ENCODE measurements at regions not wholly inside any gene's neighbourhood (a gene's known extent, or its start where the extent isn't known, plus 50 kb on each side); places are given as distances from the start of the nearest gene placed in this dataset.

DNA sequence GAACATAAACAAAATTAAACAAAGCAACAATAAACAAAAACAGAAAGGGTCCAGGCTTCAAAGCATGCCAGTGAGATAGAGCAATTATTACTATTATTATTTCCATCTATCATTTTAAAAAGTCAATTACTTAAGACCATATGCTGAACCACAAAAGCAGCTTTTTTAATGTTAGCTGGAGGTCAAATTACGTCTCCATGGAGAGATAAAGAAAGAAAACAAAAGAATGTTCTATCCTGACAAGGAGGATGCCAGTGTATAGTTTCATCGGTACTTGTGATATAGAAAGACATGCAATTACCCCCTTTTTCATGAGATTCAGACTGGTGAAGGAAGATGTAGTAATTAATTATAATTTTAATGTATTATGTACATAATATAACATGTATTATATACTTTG lies 81.6 kb upstream of the DCN start:
- Histone ChIP-seq H3K9ac (no peak overlapping the region), H3K27me3 (ENCODE audit: insufficient read depth, low read depth) (no peaks in the 10 kb centered on the region), H3K4me3 (IDR thresholded peaks at IDR 0.05; ENCODE audit: insufficient read depth, low read depth, low read length) (no peak overlapping the region), H3K36me3 (ENCODE audit: insufficient read depth) (no peaks in the 10 kb centered on the region), H2AFZ (ENCODE audit: low read depth) (no peak overlapping the region), H3K4me1 (ENCODE audit: low read depth, poor library complexity, severe bottlenecking) (no peaks in the 10 kb centered on the region), H3K79me2 (ENCODE audit: insufficient read depth, low read depth) (no peaks in the 10 kb centered on the region), H3K4me2 (no peak overlapping the region), H3K27ac (no peak overlapping the region), H4K20me1 (ENCODE audit: insufficient read depth) (no peaks in the 10 kb centered on the region)
- TF ChIP-seq, protein P1, sequence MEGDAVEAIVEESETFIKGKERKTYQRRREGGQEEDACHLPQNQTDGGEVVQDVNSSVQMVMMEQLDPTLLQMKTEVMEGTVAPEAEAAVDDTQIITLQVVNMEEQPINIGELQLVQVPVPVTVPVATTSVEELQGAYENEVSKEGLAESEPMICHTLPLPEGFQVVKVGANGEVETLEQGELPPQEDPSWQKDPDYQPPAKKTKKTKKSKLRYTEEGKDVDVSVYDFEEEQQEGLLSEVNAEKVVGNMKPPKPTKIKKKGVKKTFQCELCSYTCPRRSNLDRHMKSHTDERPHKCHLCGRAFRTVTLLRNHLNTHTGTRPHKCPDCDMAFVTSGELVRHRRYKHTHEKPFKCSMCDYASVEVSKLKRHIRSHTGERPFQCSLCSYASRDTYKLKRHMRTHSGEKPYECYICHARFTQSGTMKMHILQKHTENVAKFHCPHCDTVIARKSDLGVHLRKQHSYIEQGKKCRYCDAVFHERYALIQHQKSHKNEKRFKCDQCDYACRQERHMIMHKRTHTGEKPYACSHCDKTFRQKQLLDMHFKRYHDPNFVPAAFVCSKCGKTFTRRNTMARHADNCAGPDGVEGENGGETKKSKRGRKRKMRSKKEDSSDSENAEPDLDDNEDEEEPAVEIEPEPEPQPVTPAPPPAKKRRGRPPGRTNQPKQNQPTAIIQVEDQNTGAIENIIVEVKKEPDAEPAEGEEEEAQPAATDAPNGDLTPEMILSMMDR (conservative IDR thresholded peaks at IDR 0.05; ENCODE audit: low read depth, low read length) = no peak

DNA sequence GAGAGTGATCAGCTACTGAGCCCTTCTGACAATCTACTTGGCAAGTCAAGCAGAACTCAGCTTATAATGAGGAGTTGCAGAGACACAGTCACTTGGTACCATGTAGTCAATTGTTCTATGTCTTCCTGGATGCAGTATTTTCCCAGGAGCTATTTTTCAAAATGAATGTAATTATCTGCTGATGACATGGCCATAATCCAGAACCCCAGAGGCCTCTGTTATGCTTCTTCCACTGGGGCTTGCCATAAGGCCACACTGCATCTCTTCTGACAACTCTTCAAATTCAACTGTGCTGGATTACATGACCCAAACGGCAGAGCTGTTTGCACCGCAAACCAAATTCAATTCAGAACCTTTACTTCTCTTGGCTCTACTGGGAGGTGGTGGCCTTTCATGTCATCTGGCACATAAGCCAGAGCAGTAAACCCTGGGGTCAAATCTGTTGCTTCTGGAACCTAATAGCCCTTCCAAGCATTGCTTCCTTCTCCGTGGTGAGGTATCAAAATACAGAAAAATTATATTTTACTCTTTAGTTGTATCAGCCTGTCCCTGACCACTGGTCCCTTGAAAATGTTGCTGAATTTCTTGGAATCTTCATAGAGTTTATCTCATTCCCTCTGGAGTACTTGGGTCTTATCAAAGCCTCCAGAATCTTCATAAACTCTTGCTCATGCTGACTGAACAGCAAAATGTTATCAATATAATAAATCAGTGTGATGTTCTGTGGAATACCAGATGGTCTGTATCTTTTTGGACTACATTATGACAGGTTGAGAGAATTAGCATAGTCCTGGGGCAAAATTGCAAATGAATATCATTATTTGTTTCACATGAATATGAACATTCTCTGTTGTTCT lies 79.4 kb upstream of the DCN start:
- no peak overlapping the region for H3K27ac ChIP-seq
- no peak overlapping the region for H3K4me2 ChIP-seq
- H2AFZ ChIP-seq (ENCODE audit: low read depth) = no peak overlapping the region
- H3K27me3 ChIP-seq (ENCODE audit: insufficient read depth, low read depth) = no peaks in the 10 kb centered on the region
- TF ChIP-seq, protein P1 (conservative IDR thresholded peaks at IDR 0.05; ENCODE audit: low read depth, low read length) = no peak
- H3K4me1 ChIP-seq (ENCODE audit: low read depth, poor library complexity, severe bottlenecking) = no peaks in the 10 kb centered on the region
- no peak overlapping the region for H3K4me3 ChIP-seq (IDR thresholded peaks at IDR 0.05; ENCODE audit: insufficient read depth, low read depth, low read length)
- H3K9ac ChIP-seq = no peak overlapping the region
- no peaks in the 10 kb centered on the region for H3K79me2 ChIP-seq (ENCODE audit: insufficient read depth, low read depth)
- no peaks in the 10 kb centered on the region for H4K20me1 ChIP-seq (ENCODE audit: insufficient read depth)
- H3K36me3 ChIP-seq (ENCODE audit: insufficient read depth) = no peaks in the 10 kb centered on the region

DNA sequence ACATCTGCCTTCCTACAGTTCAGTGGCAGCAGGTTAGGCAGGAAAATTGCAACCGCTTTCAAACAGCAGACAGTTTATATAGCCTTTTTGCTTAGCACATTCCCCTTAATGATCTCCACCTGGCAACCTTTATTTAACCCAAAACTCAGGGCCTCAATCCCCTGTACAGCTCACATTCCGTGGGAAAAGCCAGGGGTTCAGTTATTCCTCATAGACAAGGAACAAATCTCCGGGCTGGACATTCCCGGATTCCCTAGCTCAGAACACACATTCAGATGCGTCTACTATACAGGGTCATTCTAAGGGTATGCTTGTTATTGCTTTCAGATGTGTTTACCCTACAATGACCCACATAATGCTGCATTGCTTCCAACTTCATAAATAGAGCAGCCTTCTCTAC lies 73.8 kb upstream of the DCN start:
- Histone ChIP-seq H3K4me2 (no peak overlapping the region), H3K9ac (no peak overlapping the region), H3K4me1 (ENCODE audit: low read depth, poor library complexity, severe bottlenecking) (no peaks in the 10 kb centered on the region), H3K27ac (no peak overlapping the region), H3K4me3 (IDR thresholded peaks at IDR 0.05; ENCODE audit: insufficient read depth, low read depth, low read length) (no peak overlapping the region), H3K27me3 (ENCODE audit: insufficient read depth, low read depth) (no peaks in the 10 kb centered on the region), H3K36me3 (ENCODE audit: insufficient read depth) (no peaks in the 10 kb centered on the region), H3K79me2 (ENCODE audit: insufficient read depth, low read depth) (no peaks in the 10 kb centered on the region), H4K20me1 (ENCODE audit: insufficient read depth) (no peaks in the 10 kb centered on the region), H2AFZ (ENCODE audit: low read depth) (no peak overlapping the region)
- TF ChIP-seq, protein P1 (conservative IDR thresholded peaks at IDR 0.05; ENCODE audit: low read depth, low read length) = no peak

DNA sequence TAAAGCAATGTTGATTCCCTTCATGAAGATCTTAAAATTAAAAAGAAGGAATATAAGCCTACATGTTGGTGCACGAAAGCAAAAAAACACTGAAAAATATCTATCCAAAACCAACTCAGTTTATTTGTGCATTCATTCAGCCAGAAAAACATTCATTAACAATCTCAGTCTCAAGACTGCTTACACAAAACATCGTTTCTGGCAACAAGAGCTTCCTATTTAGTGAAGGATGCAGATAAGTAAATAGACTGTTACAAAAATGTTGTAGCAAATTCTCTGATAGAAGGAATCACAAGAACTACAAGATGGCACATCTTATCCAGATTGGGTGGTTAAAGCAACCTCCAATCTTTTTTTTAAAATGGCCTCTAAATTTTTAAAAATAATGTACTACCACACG lies 69.7 kb upstream of the DCN start:
- Histone ChIP-seq H3K27me3 (ENCODE audit: insufficient read depth, low read depth) (no peaks in the 10 kb centered on the region), H3K27ac (no peak overlapping the region), H2AFZ (ENCODE audit: low read depth) (no peak overlapping the region), H3K79me2 (ENCODE audit: insufficient read depth, low read depth) (no peaks in the 10 kb centered on the region), H4K20me1 (ENCODE audit: insufficient read depth) (no peaks in the 10 kb centered on the region), H3K9ac (no peak overlapping the region), H3K4me1 (ENCODE audit: low read depth, poor library complexity, severe bottlenecking) (no peaks in the 10 kb centered on the region), H3K4me2 (no peak overlapping the region), H3K36me3 (ENCODE audit: insufficient read depth) (no peaks in the 10 kb centered on the region), H3K4me3 (IDR thresholded peaks at IDR 0.05; ENCODE audit: insufficient read depth, low read depth, low read length) (no peak overlapping the region)
- TF ChIP-seq, protein P1 (conservative IDR thresholded peaks at IDR 0.05; ENCODE audit: low read depth, low read length) = no peak

Measured in KMS-11 (cell line).